CD4-positive, alpha-beta T cell treated with Interferon alpha-2 for 1 hour (primary cell): ENCODE measurements at regions not wholly inside any gene's neighbourhood (a gene's known extent, or its start where the extent isn't known, plus 50 kb on each side); places are given as distances from the start of the nearest gene placed in this dataset.

ENCODE experiments used
- DNase-seq, 2 donors: peaks; one replicate each; pipeline ENCODE4 v3.0.0-alpha.2; 2020 to 2022

DNA sequence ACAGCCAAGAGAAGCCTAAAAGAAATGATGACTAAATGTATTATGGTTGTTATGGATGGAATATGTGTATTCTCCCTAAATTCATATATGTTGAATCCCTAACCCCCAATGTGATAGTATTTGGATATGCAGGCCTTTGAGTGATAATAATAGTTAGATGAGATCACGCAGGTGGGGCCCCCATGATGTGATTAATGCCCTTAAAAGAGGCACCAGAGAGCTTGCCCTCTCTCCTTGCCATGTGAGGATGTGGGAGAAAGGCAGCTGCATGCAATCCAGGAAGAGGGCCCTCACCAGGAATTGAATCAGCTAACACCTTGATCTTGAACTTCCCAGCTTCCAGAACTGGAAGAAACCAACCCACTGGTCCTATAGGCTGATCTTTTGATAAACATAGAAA, 190.6 kb upstream of the TCF21 start:
- DNase-seq = no peak

- DNase-seq = no peak
These were observed 189.1 kb upstream of the TCF21 start for GRCh38 chr6:133699741-133700385.

DNA sequence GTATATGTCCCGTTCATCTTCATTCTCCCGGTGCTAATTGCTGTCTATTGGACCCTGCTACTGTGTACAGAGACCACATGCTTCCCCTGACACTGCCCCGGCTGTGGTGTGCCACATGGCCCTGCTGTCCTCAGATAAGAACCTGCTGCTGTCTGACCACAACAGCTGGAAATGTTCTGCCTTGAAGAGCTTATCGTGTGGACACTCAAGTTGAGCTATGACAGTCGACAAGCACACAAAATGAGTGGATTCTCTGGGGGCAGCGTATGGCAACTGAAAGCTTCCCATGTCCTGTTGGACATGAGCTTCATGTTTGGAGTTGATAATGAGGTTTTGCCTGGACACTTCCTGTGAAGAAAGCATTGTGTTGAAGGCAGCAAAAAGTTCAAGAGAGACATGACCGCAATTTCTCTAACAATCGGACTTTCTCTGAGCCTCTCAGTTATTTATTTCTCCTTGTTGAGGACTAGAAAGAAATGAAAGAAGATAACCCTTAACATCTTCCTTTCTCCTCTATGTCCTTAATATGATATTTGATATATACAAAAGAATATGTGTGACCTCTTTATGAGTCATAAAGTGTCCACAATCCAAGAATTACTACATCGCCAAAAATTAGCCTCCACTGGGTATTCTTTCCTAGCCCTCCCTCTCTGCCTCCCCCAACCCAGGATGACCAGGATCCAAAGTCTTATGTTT, 187.1 kb upstream of the TCF21 start:
- DNase-seq = no peak

DNA sequence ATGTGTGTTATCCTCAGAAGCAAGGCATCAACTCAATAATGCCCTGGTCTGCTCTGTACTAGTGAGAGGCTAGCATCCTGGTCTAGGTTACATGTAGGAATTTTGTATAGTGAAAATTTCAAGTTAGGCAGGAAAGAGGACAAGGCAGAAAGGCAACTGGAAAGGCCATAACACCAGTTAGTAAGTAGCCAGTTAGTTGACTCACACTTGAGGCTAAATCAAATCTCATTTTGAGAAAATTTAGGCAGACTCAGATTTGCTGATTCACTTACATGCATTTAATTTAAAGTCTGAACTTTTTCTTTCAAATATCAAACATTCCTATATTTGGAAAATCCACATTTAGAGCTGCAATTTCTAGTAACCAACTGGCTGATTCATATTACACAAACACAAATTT, 184.5 kb upstream of the TCF21 start:
- no peak for DNase-seq

DNA sequence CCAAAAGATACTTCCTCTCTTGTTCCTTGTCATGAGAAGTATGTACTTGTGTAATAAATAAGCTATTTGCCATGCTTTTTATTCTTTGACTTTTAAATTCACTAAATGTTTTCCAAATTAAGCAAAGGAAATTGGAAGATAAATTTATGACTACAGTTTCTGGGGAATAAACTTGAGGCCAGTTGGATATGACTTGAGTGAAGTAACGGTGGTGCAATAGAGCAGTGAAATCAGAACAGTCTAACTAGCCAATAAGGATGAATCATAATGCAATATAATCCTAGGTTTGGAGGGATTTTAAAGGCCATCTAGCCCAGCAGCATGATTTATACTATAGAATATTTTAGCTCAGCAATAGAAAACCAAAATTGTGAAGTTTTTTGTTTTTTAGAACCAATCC, 183.8 kb upstream of the TCF21 start:
- DNase-seq = no peak

DNA sequence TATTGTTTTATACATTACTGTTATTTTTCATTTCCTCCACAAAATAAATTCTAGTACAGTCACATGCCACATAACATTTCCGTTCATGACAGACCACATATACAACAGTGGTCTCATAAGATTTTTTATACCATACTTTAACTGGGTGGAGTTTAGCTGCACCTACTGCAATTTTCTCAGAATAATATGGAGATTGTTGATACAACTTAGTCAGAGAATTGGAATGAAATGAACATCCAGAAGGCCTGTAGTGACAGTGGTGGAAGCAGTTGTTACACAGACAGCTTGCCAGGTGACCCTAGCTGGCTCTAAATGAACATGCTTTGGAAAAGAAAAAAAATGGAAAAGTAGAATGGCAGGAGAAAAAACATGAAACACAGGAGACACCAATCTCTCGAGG, 183.2 kb upstream of the TCF21 start:
- DNase-seq = no peak

DNA sequence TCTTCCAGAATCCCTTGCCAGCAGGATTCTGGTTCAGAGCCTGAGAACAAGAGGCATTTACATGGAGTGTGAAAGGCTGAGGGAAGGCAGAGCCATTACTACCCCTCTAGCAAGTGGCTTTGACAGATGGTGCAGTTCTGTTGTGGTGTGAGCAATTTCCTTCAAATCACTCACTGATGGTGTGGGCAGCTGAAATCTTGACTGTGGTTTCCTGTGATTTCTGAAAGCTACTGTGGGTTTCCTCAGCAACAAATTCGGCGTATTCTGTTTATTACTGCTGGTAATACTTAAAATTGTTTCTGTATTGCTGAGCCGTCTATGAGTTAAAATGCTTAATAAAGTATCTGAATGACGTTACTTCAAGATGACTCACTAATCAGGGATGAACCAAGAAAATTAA, 181.5 kb upstream of the TCF21 start:
- peak in 1 of 2 donors; percentile 31 for DNase-seq

DNA sequence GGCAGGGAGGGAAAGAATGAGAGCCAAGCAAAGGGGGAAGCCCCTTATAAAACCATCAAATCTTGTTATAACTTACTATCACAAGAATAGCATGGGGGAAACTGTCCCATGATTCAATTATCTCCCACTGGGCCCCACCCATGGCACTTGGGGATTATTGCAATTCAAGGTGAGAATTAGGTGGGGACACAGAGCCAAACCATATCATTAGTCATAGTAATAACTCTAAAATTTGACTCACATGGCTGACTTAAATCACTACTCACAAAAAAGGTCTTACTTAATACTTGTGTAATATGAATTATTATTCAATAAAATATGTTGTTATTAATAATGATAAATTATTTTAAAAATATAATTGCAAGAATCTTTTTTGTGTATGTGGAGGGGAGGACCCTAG, 178.1 kb upstream of the TCF21 start:
- no peak for DNase-seq

DNA sequence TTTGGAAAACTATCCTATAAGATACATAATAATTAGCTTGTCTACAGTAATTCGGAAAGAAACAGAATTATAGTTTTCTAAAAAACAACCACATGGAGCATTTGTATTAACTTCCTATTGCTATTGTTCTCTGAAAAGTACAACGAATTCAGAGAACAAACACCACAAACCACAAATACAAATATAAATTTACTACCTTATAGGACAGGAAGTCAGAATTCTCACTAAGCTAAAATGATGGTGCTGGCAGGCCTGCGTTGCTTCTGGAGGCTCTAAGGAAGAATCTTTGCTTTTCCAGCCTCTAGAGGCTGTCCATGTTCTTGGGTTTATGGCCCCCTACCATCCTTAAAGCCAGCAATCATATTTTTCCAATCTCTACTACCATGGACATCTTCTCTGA, 173.6 kb upstream of the TCF21 start:
- no peak for DNase-seq

DNA sequence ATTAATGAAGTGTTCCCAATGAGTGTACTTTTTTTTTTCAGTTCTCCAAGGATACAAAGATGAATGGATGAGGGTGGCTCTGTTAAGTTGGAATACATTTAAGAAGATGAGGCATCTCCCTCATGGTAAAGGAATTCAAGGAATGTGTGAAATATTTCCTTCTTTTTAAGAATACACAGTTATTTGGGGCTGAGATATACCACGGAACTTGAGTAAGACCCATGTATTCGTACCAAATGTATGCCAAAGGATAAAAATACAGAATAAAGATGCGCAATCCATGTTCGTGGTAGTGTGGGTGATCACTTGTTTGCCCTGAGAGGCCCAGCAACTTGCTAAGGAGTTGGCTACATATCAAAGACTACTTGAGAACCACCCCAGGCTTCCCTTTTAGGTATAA, 164.2 kb upstream of the TCF21 start:
- no peak for DNase-seq

DNA sequence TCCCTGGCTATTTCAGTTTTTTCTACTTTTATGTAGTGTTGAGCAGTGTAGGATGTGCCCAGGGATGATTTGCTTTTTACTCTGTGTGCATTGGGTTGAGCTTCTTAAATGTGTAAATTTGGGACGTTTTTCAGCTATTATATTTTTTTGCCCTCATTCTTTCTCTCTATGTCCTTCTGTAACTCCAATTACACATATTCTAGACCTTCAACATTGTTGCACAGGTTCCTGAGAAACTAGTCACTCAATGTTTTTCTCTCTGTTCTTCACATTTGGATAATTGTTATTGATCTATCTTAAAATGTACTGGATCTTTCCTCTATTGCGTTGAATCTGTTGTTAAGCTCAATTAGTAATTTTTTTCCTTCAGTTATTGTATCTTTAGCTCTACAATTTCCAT, 162.7 kb upstream of the TCF21 start:
- DNase-seq = no peak

GRCh38 chr6:133730881-133731280, 158.0 kb upstream of the TCF21 start:
- no peak for DNase-seq

- no peak for DNase-seq
These were observed 148.7 kb upstream of the TCF21 start for GRCh38 chr6:133740218-133740617.

- no peak for DNase-seq
These were observed 148.1 kb upstream of the TCF21 start for GRCh38 chr6:133740816-133741215.

DNA sequence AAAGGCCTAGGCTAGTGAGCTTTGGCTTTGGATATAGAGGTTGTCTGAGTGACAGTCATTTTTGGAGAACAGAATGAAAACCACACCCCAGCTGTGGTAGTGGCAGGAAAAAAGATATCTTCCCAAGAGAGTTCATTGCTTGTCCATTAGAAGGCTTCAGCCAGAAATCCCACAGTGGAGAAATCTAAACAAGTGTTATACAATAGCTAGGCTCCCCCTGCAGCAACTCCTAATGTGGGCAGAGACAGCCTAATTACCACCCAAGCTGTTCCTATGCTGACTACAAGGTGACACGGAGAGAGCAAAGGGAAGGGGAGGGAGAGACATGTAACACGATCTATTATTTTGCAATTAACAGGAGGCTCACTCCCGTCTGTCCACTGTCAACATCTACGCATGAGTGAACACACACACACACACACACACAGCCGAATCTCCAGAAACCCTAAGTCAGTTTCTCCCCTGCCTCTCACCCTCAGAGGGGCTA, 147.5 kb upstream of the TCF21 start:
- no peak for DNase-seq

- no peak for DNase-seq
These were observed 145.3 kb upstream of the TCF21 start for GRCh38 chr6:133743621-133744020.

- no peak for DNase-seq
These were observed 142.5 kb upstream of the TCF21 start for GRCh38 chr6:133746417-133746770.

- no peak for DNase-seq
These were observed 140.3 kb upstream of the TCF21 start for GRCh38 chr6:133748628-133749027.

DNA sequence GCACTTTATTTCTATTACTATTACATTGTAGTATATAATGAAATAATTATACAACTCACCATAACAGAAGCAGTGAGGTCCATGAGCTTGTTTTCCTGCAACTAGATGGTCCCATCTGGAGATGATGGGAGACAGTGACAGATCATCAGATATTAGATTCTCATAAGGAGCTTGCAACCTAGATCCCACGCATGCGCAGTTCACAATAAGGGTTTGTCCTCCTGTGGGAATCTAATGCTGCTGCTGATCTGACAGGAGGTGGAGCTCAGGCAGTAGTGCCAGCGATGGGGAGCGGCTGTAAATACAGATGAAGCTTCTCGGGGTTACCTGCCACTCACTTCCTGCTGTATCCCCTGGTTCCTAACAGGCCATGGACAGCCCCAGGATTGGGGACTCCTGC, 139.5 kb upstream of the TCF21 start:
- DNase-seq = no peak

DNA sequence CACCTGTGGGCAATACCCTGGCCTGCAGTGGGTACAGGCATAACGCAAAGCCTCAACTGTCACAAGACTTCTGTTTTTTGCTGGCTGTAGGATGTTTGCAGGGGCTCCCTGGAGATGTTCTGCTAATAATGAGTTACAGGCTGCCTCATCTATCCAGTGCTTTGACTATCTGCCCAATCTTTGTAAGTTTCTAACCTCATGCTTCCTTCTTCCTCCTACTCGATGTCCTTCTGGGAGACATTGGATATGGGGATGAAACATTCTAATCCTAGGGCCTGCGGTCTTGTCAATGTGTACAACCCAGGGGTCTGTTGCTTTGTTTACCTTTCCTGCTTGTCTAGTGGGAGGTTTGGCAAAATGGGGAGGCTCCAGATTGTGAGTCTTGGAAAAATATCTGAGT, 136.8 kb upstream of the TCF21 start:
- no peak for DNase-seq

GRCh38 chr6:133753756-133754155, 135.2 kb upstream of the TCF21 start:
- no peak for DNase-seq

- DNase-seq = no peak
These were observed 134.6 kb upstream of the TCF21 start for GRCh38 chr6:133754298-133754697.

DNA sequence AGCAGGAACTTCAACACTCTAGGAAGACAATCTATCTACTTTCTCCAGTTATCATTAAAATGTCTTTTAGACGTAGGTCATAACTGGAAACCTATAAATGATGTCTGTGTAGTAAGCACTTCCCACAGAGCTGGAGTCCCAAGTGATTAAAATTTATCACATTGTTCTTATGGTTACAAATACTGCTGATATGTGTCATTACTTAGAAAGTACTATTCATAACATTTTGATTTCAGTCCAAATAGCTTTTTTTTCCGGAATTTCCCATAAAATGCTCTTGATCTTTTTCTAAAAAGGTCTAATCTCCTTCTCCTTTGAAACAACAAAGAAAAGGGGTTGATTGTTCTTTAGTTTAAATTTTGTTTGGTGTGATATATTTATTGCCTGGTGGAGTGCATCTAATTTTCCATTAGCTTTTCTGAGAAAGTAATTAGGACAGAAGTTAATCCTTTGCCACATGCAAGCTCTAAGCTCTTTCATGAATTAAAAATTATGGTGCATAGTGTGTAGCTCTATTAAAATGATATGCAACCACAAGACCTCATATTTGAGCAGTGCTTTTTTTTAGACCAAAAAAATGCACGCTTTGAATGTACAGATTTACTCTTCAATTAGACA, 132.7 kb upstream of the TCF21 start:
- no peak for DNase-seq

DNA sequence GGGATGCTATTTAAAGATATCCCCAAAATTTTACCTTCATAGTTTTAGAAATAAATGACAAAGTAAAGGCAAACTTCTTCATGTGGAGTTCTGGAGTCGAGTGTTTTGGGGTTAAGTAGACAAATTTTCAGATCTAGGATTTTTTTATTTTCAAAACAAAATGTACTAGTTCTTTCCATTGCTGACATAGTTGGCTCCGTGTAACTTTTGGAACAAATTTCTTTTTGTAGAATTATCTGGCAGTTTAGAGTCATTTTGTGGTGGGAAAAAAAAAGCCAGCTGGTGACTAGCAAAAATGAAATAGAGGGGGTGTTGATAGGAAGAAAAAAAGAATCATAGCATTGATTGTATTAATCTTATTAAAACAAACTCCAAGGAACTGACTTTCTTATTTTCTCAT, 131.6 kb upstream of the TCF21 start:
- no peak for DNase-seq
